ENCODE measurements at regions not wholly inside any gene's neighbourhood (a gene's known extent, or its start where the extent isn't known, plus 50 kb on each side); places are given as distances from the start of the nearest gene placed in this dataset.
"Not testable (repeated sequence)": the region's sequence is repeated elsewhere in the genome, so short reads cannot be mapped to it uniquely, and the experiment has no call there.

GRCh38 chr9:29176786-29177185, 1603.5 kb upstream of the C9orf72 start:
- no peaks in the 10 kb centered on the region for H3K27me3 ChIP-seq
- H3K36me3 ChIP-seq, result no peaks in the 10 kb centered on the region
- no peak overlapping the region for H3K27ac ChIP-seq (replicated peaks in 1 of 4)
- DNase-seq (ENCODE audit: extremely low spot score), result no peak
- intact Hi-C loops (cut with DNase I), result no loop called here
- no peak for TF ChIP-seq POLR2A (IDR thresholded peaks at IDR 0.05; ENCODE audit: low read depth)
- TF ChIP-seq CTCF (IDR thresholded peaks at IDR 0.05), result no peak
- no peak for TF ChIP-seq EP300 (IDR thresholded peaks at IDR 0.05)
- no peak for TF ChIP-seq POLR2AphosphoS5 (IDR thresholded peaks at IDR 0.05)
- WGBS, result 67% methylated on average over 2 of the region's 2 CpGs
- H3K9me3 ChIP-seq, result no peaks in the 10 kb centered on the region
- H3K4me1 ChIP-seq, result no peaks in the 10 kb centered on the region
- no peak overlapping the region for H3K4me3 ChIP-seq

- intact Hi-C loops (cut with DNase I), result no loop called here
- 64% methylated on average over 3 of the region's 3 CpGs for WGBS
Observed at GRCh38 chr9:29183971-29184370, 1610.7 kb upstream of the C9orf72 start.

GRCh38 chr9:29188771-29189170, 1615.5 kb upstream of the C9orf72 start:
- H3K4me1 ChIP-seq; H3K27me3 ChIP-seq; H3K27ac ChIP-seq (replicated peaks in 1 of 4); H3K9me3 ChIP-seq; DNase-seq (ENCODE audit: extremely low spot score); H3K36me3 ChIP-seq; intact Hi-C loops (cut with DNase I); H3K4me3 ChIP-seq: not testable (repeated sequence)
- no CpG with 5 or more reads among the region's 34 CpGs for WGBS

More at GRCh38 chr9:29183971-29184370, 1610.7 kb upstream of the C9orf72 start:
- H3K27ac ChIP-seq (replicated peaks in 1 of 4), result no peak overlapping the region
- no peak overlapping the region for H3K4me3 ChIP-seq
- DNase-seq (ENCODE audit: extremely low spot score), result no peak
- TF ChIP-seq POLR2AphosphoS5 (IDR thresholded peaks at IDR 0.05) (no peak), EP300 (IDR thresholded peaks at IDR 0.05) (no peak), POLR2A (IDR thresholded peaks at IDR 0.05; ENCODE audit: low read depth) (no peak), CTCF (IDR thresholded peaks at IDR 0.05) (no peak)
- no peaks in the 10 kb centered on the region for H3K4me1 ChIP-seq
- no peaks in the 10 kb centered on the region for H3K27me3 ChIP-seq
- H3K9me3 ChIP-seq, result no peaks in the 10 kb centered on the region
- H3K36me3 ChIP-seq, result no peaks in the 10 kb centered on the region

GRCh38 chr9:29189221-29189620, 1615.9 kb upstream of the C9orf72 start:
- H3K36me3 ChIP-seq; intact Hi-C loops (cut with DNase I); H3K27me3 ChIP-seq; H3K4me3 ChIP-seq; DNase-seq (ENCODE audit: extremely low spot score); H3K9me3 ChIP-seq; H3K27ac ChIP-seq (replicated peaks in 1 of 4); H3K4me1 ChIP-seq: not testable (repeated sequence)
- WGBS, result 95% methylated on average over 13 of the region's 33 CpGs

GRCh38 chr9:29198861-29199260, 1625.6 kb upstream of the C9orf72 start:
- intact Hi-C loops (cut with DNase I), result no loop called here
- TF ChIP-seq POLR2AphosphoS5 (IDR thresholded peaks at IDR 0.05), result no peak
- TF ChIP-seq CTCF (IDR thresholded peaks at IDR 0.05), result no peak
- no peak for TF ChIP-seq EP300 (IDR thresholded peaks at IDR 0.05)
- no peak for TF ChIP-seq POLR2A (IDR thresholded peaks at IDR 0.05; ENCODE audit: low read depth)
- Histone ChIP-seq H3K4me1 (no peaks in the 10 kb centered on the region), H3K27me3 (no peaks in the 10 kb centered on the region), H3K27ac (replicated peaks in 1 of 4) (no peak overlapping the region), H3K36me3 (no peaks in the 10 kb centered on the region), H3K4me3 (no peak overlapping the region), H3K9me3 (no peaks in the 10 kb centered on the region)
- WGBS, result 88% methylated on average over 4 of the region's 4 CpGs
- no peak for DNase-seq (ENCODE audit: extremely low spot score)

GRCh38 chr9:29199975-29200374, 1626.7 kb upstream of the C9orf72 start:
- intact Hi-C loops (cut with DNase I), result no loop called here
- 73% methylated on average over 3 of the region's 3 CpGs for WGBS

More at GRCh38 chr9:29199975-29200374, 1626.7 kb upstream of the C9orf72 start:
- Histone ChIP-seq H3K4me1 (no peaks in the 10 kb centered on the region), H3K27me3 (no peaks in the 10 kb centered on the region), H3K9me3 (no peaks in the 10 kb centered on the region), H3K36me3 (no peaks in the 10 kb centered on the region), H3K4me3 (no peak overlapping the region), H3K27ac (replicated peaks in 1 of 4) (no peak overlapping the region)
- no peak for DNase-seq (ENCODE audit: extremely low spot score)
- TF ChIP-seq POLR2A (IDR thresholded peaks at IDR 0.05; ENCODE audit: low read depth) (no peak), EP300 (IDR thresholded peaks at IDR 0.05) (no peak), CTCF (IDR thresholded peaks at IDR 0.05) (no peak), POLR2AphosphoS5 (IDR thresholded peaks at IDR 0.05) (no peak)

All from esophagus muscularis mucosa (tissue), 4 donors.